ENCODE measurements at regions not wholly inside any gene's neighbourhood (a gene's known extent, or its start where the extent isn't known, plus 50 kb on each side); places are given as distances from the start of the nearest gene placed in this dataset.

DNA sequence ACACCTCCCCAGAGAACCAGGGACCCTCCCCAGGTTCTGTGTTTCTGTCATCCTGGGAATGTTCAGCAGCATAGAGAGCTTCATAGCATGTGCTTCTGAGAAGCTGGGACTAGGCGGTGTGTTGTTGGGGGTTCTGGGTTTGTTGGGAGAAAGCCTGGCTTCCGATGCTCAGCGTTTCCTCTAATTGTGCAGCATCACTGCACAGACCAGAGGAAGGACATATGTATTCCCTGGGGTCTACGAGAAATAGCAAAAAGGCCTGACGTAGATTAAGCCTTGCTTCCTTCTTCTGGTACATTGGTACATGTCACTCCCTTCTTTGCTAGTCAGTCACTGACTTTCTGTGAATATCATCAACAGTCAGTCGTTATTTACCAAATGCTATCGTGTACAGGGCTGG lies 96.9 kb upstream of the SGK1 start:
- TF ChIP-seq, protein P1, sequence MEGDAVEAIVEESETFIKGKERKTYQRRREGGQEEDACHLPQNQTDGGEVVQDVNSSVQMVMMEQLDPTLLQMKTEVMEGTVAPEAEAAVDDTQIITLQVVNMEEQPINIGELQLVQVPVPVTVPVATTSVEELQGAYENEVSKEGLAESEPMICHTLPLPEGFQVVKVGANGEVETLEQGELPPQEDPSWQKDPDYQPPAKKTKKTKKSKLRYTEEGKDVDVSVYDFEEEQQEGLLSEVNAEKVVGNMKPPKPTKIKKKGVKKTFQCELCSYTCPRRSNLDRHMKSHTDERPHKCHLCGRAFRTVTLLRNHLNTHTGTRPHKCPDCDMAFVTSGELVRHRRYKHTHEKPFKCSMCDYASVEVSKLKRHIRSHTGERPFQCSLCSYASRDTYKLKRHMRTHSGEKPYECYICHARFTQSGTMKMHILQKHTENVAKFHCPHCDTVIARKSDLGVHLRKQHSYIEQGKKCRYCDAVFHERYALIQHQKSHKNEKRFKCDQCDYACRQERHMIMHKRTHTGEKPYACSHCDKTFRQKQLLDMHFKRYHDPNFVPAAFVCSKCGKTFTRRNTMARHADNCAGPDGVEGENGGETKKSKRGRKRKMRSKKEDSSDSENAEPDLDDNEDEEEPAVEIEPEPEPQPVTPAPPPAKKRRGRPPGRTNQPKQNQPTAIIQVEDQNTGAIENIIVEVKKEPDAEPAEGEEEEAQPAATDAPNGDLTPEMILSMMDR (IDR thresholded peaks at IDR 0.05; ENCODE audit: control extremely low read depth in 1 of 3, insufficient read depth in 1 of 3, low read depth in 1 of 3, low read length in 3 of 3) = no peak
- TF ChIP-seq EGR1 (IDR thresholded peaks at IDR 0.05; ENCODE audit: borderline replicate concordance, low read depth, low read length) (no peak), KDM5A (IDR thresholded peaks at IDR 0.05; ENCODE audit: low read length) (no peak), CHD2 (IDR thresholded peaks at IDR 0.05; ENCODE audit: low read length) (no peak), RAD21 (IDR thresholded peaks at IDR 0.05 in 1 of 2, conservative IDR thresholded peaks at IDR 0.05 in 1 of 2; ENCODE audit: low read depth in 2 of 2, low read length in 2 of 2) (no peak)
- TF ChIP-seq, protein P2, sequence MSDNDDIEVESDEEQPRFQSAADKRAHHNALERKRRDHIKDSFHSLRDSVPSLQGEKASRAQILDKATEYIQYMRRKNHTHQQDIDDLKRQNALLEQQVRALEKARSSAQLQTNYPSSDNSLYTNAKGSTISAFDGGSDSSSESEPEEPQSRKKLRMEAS (IDR thresholded peaks at IDR 0.05) = no peak
